Gastroesophageal sphincter (tissue), 4 donors: ENCODE measurements at regions not wholly inside any gene's neighbourhood (a gene's known extent, or its start where the extent isn't known, plus 50 kb on each side); places are given as distances from the start of the nearest gene placed in this dataset.

Experiments used
- ATAC-seq: fragments of 150-250 bp; one replicate; pipeline ENCODE4 v1.9.1; 2016; ENCODE audit warnings: mild to moderate bottlenecking, moderate library complexity
- H3K27ac ChIP-seq, 4 donors: fragments of 200-600 bp; sonication (generic) in 3 of 4; 1 replicate in 3 of 4; 2 replicates in 1 of 4; pipeline ENCODE4 v1.5.1; 2016 to 2019
- H3K27me3 ChIP-seq: fragments of 200-600 bp; sonication (generic); one replicate; pipeline ENCODE4 v1.5.1; 2019
- H3K36me3 ChIP-seq, 2 donors: fragments of 200-600 bp; sonication (generic); one replicate each; pipeline ENCODE4 v1.5.1; 2019; ENCODE audit warnings: control low read depth in 1 of 2
- H3K4me1 ChIP-seq, 3 donors: fragments of 200-600 bp; sonication (generic); 1 replicate in 2 of 3; 2 replicates in 1 of 3; pipeline ENCODE4 v1.5.1; 2016 to 2019; ENCODE audit warnings: control low read depth in 2 of 3
- H3K4me3 ChIP-seq, 2 donors: fragments of 200-600 bp; sonication (generic); one replicate each; pipeline ENCODE4 v1.5.1; 2019; ENCODE audit warnings: mild to moderate bottlenecking in 1 of 2, moderate library complexity in 1 of 2
- H3K9me3 ChIP-seq, 3 donors: fragments of 200-600 bp; sonication (generic); one replicate each; pipeline ENCODE4 v1.5.1; 2017 to 2019; ENCODE audit warnings: control low read depth in 2 of 3
- CTCF ChIP-seq, 4 experiments: fragments of 200-600 bp in 2 of 4; fragments of 450-650 bp in 2 of 4; sonication (generic) in 1 of 4; IDR thresholded peaks; one replicate each; pipeline ENCODE4 v1.5.1; 2017 to 2019; ENCODE audit warnings: antibody characterized with exemption in 4 of 4, mild to moderate bottlenecking in 2 of 4, moderate library complexity in 2 of 4
- EP300 ChIP-seq: sonication (generic); formaldehyde crosslinking; IDR thresholded peaks from one replicate; pipeline ENCODE4 v1.6.1; 2017; ENCODE audit warnings: antibody characterized with exemption, mild to moderate bottlenecking
- POLR2A ChIP-seq, 2 donors: fragments of 450-650 bp; IDR thresholded peaks; one replicate each; pipeline ENCODE4 v1.6.1; 2017; ENCODE audit warnings: antibody characterized with exemption in 2 of 2, mild to moderate bottlenecking in 2 of 2, moderate library complexity in 1 of 2
- POLR2AphosphoS5 ChIP-seq: sonication (generic); formaldehyde crosslinking; IDR thresholded peaks from one replicate; pipeline ENCODE4 v1.6.1; 2017; ENCODE audit warnings: antibody characterized with exemption
- WGBS, 2 donors: methylation state at CpG; one replicate each; pipeline ENCODE4 v1.1.5; 2018; ENCODE audit warnings: low coverage in 1 of 2; 5-methylcytosine and 5-hydroxymethylcytosine counted together

DNA sequence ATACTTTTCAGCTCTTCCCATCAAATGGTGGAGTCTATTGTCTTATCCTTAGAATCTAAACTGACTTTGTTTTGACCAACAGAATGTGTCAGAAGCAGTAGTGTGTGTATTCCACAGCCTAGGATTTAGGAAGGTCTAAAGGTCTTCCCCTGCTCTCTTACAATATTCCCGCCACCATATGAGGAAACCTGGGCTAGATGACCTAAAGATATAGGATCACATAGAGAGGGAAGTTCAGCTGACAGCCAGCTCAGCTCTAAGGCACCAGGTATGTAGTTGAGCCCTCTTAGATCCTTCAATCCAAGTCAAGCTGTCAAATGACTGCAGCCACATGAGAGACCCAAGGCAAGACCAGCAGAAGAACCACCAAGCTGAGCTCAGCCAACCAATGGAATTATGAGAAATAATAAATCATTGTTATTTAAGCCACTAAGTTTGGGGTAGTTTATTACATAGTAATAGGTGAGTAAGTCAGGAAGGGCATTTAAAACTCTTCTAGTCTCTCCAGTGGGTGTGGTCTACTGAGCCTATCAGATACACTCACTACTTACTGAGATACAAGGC, 227.7 kb upstream of the HES1 start:
- Histone ChIP-seq H3K36me3 (no peaks in the 10 kb centered on the region), H3K4me3 (no peak overlapping the region), H3K4me1 (peaks cover 0 to 29% (median 0%) of the 10 kb centered on the region in 3 donors), H3K27ac (no peak overlapping the region), H3K27me3 (no peaks in the 10 kb centered on the region), H3K9me3 (peaks cover 0 to 6% (median 0%) of the 10 kb centered on the region in 3 donors)
- no peak for ATAC-seq
- 100% methylated on average over 1 of the region's 1 CpG for WGBS, 2 donors
- TF ChIP-seq EP300 (no peak), POLR2AphosphoS5 (no peak)

DNA sequence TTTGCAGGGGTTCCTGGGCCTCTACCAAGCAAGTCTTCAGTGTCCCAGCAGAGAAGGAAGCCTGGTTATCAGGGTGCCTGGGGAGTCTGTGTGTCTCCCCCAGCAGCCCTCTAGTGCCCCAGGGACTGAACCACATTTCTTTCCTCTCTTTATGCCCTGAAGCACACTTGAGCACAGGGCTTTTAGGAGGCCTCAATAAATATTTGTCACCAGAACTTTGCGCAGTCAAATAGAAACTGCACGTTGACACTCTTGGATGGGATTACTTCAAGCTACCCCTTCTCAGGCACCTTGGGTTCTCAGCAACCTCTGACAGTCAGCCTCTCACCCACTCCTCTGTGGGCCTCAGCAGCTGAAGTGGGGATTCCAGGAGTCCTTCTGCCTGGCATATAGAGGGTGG, 226.6 kb upstream of the HES1 start:
- 90 to 92% methylated on average over 2 of the region's 2 CpGs for WGBS, 2 donors
- H3K27me3 ChIP-seq, result no peaks in the 10 kb centered on the region
- no peak for ATAC-seq
- H3K4me1 ChIP-seq, result peaks cover 0 to 34% (median 0%) of the 10 kb centered on the region in 3 donors
- H3K9me3 ChIP-seq, result peaks cover 0 to 6% (median 0%) of the 10 kb centered on the region in 3 donors
- H3K4me3 ChIP-seq, result no peak overlapping the region
- no peaks in the 10 kb centered on the region for H3K36me3 ChIP-seq
- no peak for TF ChIP-seq POLR2AphosphoS5
- no peak for TF ChIP-seq EP300
- no peak for TF ChIP-seq POLR2A (IDR thresholded peaks at IDR 0.05)
- no peak overlapping the region for H3K27ac ChIP-seq

- H3K36me3 ChIP-seq, result no peaks in the 10 kb centered on the region
- no peak overlapping the region for H3K27ac ChIP-seq
- ATAC-seq, result no peak
- 88 to 100% methylated on average over 1 of the region's 1 CpG for WGBS, 2 donors
- H3K9me3 ChIP-seq, result peaks cover 0 to 6% (median 0%) of the 10 kb centered on the region in 3 donors
- H3K4me1 ChIP-seq, result peaks cover 0 to 35% (median 0%) of the 10 kb centered on the region in 3 donors
- TF ChIP-seq POLR2A (IDR thresholded peaks at IDR 0.05), result no peak
- no peak for TF ChIP-seq EP300
- TF ChIP-seq CTCF (IDR thresholded peaks at IDR 0.05), result no peak
- no peak for TF ChIP-seq POLR2AphosphoS5
- H3K27me3 ChIP-seq, result no peaks in the 10 kb centered on the region
- H3K4me3 ChIP-seq, result no peak overlapping the region
Observed at GRCh38 chr3:193910310-193910709, 225.6 kb upstream of the HES1 start.

DNA sequence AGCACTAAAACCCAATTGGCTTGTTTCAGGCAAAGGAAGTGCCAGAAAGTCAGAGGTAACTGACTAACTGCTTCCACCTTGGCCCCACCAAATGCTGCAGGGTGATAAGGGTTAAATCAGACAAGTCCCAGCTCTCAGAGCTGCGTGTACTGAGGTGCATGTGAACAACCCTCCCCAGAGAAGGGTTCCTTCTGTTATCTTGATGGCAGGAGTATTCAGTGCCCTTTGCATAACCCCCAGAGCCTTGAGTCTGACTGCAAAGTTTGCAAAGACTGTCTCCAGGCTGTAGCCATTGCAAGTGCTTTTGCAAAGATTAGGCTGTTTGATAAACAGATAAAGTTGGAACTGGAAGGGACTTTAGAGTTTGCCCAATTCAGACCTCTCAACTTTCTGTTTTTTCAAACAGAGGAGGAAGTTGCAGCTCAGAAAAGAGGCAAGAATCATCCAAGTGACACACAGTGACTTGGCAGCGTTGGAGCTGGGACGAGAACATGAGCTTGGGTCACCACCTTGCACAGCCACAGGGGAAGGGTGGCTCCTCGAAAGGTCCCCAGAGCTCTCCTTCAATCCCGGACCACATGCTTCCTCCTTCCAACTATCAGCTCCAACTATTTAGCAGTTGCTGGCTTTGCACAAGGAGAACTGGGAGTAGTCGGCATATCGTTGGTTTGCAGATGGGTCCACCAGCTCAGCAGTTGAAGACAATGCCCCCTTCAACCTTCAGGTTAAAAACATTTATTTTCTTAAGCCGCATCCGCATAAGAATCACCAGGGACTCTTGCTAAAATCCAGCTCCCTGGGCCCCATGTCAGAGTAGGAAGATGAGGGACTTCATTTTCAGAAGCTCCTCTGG, 224.8 kb upstream of the HES1 start:
- H3K36me3 ChIP-seq, result no peaks in the 10 kb centered on the region
- H3K27ac ChIP-seq, result no peak overlapping the region
- TF ChIP-seq EP300 (no peak), POLR2A (IDR thresholded peaks at IDR 0.05) (no peak), POLR2AphosphoS5 (no peak), CTCF (IDR thresholded peaks at IDR 0.05) (no peak)
- no peak for ATAC-seq
- H3K4me3 ChIP-seq, result no peak overlapping the region
- 57 to 74% methylated on average over 6 to 8 of the region's 9 CpGs for WGBS, 2 donors
- H3K4me1 ChIP-seq, result peaks cover 0 to 30% (median 0%) of the 10 kb centered on the region in 3 donors
- no peaks in the 10 kb centered on the region for H3K27me3 ChIP-seq
- peaks cover 0 to 6% (median 0%) of the 10 kb centered on the region in 3 donors for H3K9me3 ChIP-seq

DNA sequence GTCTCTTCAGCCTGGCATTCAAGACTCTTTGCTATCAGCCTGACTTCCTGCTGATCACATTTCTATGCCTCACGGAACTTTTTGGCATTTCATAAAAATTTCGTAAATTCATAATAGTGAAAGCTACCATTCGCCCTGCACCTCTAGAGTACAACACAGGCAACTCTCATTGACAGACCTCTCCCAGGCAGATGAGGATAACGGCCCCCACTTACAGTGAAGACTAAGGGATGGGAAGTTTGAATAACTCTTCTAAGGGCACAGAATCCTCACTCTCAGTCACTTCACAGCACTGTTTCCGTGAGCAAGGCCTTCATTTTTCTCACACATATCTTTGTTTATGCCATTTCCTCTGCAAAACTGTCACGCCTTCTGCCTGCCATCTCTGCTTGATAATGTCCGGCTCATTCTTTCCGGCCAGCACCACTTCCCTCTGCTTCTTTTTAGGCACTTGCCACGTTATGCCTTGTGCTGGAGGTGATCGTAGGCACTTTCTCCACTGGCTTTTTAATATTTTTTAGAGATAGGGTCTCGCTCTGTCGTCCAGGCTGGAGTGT, 224.1 kb upstream of the HES1 start:
- no peak overlapping the region for H3K4me3 ChIP-seq
- ATAC-seq, result no peak
- no peaks in the 10 kb centered on the region for H3K36me3 ChIP-seq
- TF ChIP-seq POLR2AphosphoS5, result no peak
- no peak overlapping the region for H3K27ac ChIP-seq
- peaks cover 0 to 6% (median 0%) of the 10 kb centered on the region in 3 donors for H3K9me3 ChIP-seq
- no peaks in the 10 kb centered on the region for H3K27me3 ChIP-seq
- H3K4me1 ChIP-seq, result peaks cover 0 to 28% (median 0%) of the 10 kb centered on the region in 3 donors
- 76 to 86% methylated on average over 12 of the region's 12 CpGs for WGBS, 2 donors

- TF ChIP-seq CTCF (IDR thresholded peaks at IDR 0.05), result no peak
- TF ChIP-seq EP300, result no peak
- TF ChIP-seq POLR2AphosphoS5, result no peak
- no peak for TF ChIP-seq POLR2A (IDR thresholded peaks at IDR 0.05)
- Histone ChIP-seq H3K27ac (no peak overlapping the region), H3K36me3 (no peaks in the 10 kb centered on the region), H3K9me3 (peaks cover 0 to 6% (median 0%) of the 10 kb centered on the region in 3 donors), H3K4me1 (peaks cover 0 to 28% (median 0%) of the 10 kb centered on the region in 3 donors), H3K4me3 (no peak overlapping the region), H3K27me3 (no peaks in the 10 kb centered on the region)
- no peak for ATAC-seq
- WGBS, 2 donors, result 92% methylated on average over 2 of the region's 2 CpGs; no CpG with 5 or more reads in 1 of the 2 donors
Observed at GRCh38 chr3:193912621-193913178, 223.2 kb upstream of the HES1 start.
